ENCODE measurements at regions not wholly inside any gene's neighbourhood (a gene's known extent, or its start where the extent isn't known, plus 50 kb on each side); places are given as distances from the start of the nearest gene placed in this dataset.

GRCh38 chrX:150225756-150226155 is 137.4 kb upstream of the MAMLD1 start:
- TF ChIP-seq REST (IDR thresholded peaks at IDR 0.05) (no peak), HNF4A (conservative IDR thresholded peaks at IDR 0.05) (no peak), CTCF (IDR thresholded peaks at IDR 0.05; ENCODE audit: low read depth, low read length, missing input control) (no peak), ZBTB33 (IDR thresholded peaks at IDR 0.05) (no peak), YY1 (IDR thresholded peaks at IDR 0.05) (no peak), TAF1 (conservative IDR thresholded peaks at IDR 0.05) (no peak), RAD21 (IDR thresholded peaks at IDR 0.05) (no peak), MAX (IDR thresholded peaks at IDR 0.05) (no peak)
